ENCODE measurements at regions not wholly inside any gene's neighbourhood (a gene's known extent, or its start where the extent isn't known, plus 50 kb on each side); places are given as distances from the start of the nearest gene placed in this dataset.

- DNase-seq (ENCODE audit: low read depth) = no peak
- no peak for TF ChIP-seq CTCF (IDR thresholded peaks at IDR 0.05; ENCODE audit: low read length, missing control alignments)
- H3K4me3 ChIP-seq (replicated peaks; ENCODE audit: low read depth, low read length) = no peak overlapping the region
Observed at GRCh38 chr15:38079236-38079635, 144.8 kb downstream of the TMCO5A start.

- no peak for DNase-seq (ENCODE audit: low read depth)
- TF ChIP-seq CTCF (IDR thresholded peaks at IDR 0.05; ENCODE audit: low read length, missing control alignments) = no peak
- H3K4me3 ChIP-seq (replicated peaks; ENCODE audit: low read depth, low read length) = no peak overlapping the region
Observed at GRCh38 chr15:38080651-38081275, 146.3 kb downstream of the TMCO5A start.

- H3K4me3 ChIP-seq (replicated peaks; ENCODE audit: low read depth, low read length) = no peak overlapping the region
- TF ChIP-seq CTCF (IDR thresholded peaks at IDR 0.05; ENCODE audit: low read length, missing control alignments) = no peak
- DNase-seq (ENCODE audit: low read depth) = peak; percentile 39
Observed at GRCh38 chr15:38084289-38084688, 149.8 kb downstream of the TMCO5A start.

GRCh38 chr15:38085114-38085513 lies 150.7 kb downstream of the TMCO5A start:
- no peak overlapping the region for H3K4me3 ChIP-seq (replicated peaks; ENCODE audit: low read depth, low read length)
- TF ChIP-seq CTCF (IDR thresholded peaks at IDR 0.05; ENCODE audit: low read length, missing control alignments) = no peak
- no peak for DNase-seq (ENCODE audit: low read depth)

GRCh38 chr15:38085931-38086568 lies 151.6 kb downstream of the TMCO5A start:
- no peak for TF ChIP-seq CTCF (IDR thresholded peaks at IDR 0.05; ENCODE audit: low read length, missing control alignments)
- DNase-seq (ENCODE audit: low read depth) = peak; percentile 25
- no peak overlapping the region for H3K4me3 ChIP-seq (replicated peaks; ENCODE audit: low read depth, low read length)

GRCh38 chr15:38086611-38087010 lies 152.2 kb downstream of the TMCO5A start:
- TF ChIP-seq CTCF (IDR thresholded peaks at IDR 0.05; ENCODE audit: low read length, missing control alignments) = no peak
- no peak overlapping the region for H3K4me3 ChIP-seq (replicated peaks; ENCODE audit: low read depth, low read length)
- DNase-seq (ENCODE audit: low read depth) = no peak

GRCh38 chr15:38088971-38089370 lies 154.5 kb downstream of the TMCO5A start:
- TF ChIP-seq CTCF (IDR thresholded peaks at IDR 0.05; ENCODE audit: low read length, missing control alignments) = no peak
- no peak for DNase-seq (ENCODE audit: low read depth)
- H3K4me3 ChIP-seq (replicated peaks; ENCODE audit: low read depth, low read length) = no peak overlapping the region
